LNCaP clone FGC (cell line): ENCODE measurements at regions not wholly inside any gene's neighbourhood (a gene's known extent, or its start where the extent isn't known, plus 50 kb on each side); places are given as distances from the start of the nearest gene placed in this dataset.

Experiments used
- DNase-seq: peaks from one replicate; pipeline ENCODE4 v3.0.0-alpha.2; 2011; ENCODE audit warnings: low read depth
- H3K4me3 ChIP-seq: 2 replicates; pipeline ENCODE4 v1.5.1; 2011; ENCODE audit warnings: mild to moderate bottlenecking, low read depth, low read length, control low read depth
- TF ChIP-seq, protein P1 (sequence below): IDR thresholded peaks from 2 replicates; pipeline ENCODE4 v1.5.1; 2012; ENCODE audit warnings: mild to moderate bottlenecking; ENCODE audit not compliant: control insufficient read depth, insufficient read depth; ENCODE audit errors: extremely low read depth

DNA sequence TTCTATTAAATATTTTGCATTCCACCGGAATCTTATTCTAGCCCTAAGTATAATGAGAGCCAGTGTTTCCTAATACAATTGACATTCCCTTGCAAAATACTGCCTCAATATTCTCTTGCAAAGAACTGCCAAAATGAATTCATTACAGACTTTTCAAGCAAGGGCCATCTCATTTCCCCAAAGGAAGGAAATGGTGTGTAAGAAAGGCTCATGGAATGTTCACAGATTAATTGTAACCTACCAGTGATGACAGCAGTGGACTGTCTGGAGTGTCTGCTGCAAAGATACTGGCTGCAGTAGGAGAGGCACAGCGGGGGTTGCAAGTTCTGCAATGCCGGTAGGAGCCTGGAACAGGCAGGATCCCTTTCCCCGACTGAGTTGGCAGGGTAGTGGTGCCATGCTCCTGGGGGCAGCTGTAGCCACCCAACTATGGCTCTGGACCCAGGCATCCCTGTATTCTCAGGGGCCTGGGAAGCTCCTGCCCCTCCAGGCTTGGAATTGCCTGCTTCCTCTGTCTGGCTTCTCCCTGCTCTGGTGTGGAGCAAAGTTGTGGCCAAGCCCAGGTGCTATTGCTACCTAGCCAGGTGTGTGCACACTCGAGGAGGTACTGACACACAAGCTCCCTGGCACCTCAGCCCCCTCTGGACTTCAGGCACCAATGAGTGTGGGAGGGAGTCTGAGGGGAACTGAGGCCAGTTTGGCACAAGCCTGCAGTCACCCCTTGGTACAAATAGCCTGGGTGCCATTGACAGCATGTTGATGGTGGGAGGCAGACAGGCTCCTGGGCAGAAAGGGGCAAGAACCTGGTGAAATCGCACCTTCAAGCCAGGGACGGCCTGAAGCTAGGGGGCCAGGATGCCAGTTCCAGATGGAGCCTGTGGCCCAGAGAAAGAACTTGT is 1371.0 kb downstream of the KCNT2 start:
- TF ChIP-seq, protein P1, sequence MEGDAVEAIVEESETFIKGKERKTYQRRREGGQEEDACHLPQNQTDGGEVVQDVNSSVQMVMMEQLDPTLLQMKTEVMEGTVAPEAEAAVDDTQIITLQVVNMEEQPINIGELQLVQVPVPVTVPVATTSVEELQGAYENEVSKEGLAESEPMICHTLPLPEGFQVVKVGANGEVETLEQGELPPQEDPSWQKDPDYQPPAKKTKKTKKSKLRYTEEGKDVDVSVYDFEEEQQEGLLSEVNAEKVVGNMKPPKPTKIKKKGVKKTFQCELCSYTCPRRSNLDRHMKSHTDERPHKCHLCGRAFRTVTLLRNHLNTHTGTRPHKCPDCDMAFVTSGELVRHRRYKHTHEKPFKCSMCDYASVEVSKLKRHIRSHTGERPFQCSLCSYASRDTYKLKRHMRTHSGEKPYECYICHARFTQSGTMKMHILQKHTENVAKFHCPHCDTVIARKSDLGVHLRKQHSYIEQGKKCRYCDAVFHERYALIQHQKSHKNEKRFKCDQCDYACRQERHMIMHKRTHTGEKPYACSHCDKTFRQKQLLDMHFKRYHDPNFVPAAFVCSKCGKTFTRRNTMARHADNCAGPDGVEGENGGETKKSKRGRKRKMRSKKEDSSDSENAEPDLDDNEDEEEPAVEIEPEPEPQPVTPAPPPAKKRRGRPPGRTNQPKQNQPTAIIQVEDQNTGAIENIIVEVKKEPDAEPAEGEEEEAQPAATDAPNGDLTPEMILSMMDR, result no peak
- no peak overlapping the region for H3K4me3 ChIP-seq
- DNase-seq, result no peak

DNA sequence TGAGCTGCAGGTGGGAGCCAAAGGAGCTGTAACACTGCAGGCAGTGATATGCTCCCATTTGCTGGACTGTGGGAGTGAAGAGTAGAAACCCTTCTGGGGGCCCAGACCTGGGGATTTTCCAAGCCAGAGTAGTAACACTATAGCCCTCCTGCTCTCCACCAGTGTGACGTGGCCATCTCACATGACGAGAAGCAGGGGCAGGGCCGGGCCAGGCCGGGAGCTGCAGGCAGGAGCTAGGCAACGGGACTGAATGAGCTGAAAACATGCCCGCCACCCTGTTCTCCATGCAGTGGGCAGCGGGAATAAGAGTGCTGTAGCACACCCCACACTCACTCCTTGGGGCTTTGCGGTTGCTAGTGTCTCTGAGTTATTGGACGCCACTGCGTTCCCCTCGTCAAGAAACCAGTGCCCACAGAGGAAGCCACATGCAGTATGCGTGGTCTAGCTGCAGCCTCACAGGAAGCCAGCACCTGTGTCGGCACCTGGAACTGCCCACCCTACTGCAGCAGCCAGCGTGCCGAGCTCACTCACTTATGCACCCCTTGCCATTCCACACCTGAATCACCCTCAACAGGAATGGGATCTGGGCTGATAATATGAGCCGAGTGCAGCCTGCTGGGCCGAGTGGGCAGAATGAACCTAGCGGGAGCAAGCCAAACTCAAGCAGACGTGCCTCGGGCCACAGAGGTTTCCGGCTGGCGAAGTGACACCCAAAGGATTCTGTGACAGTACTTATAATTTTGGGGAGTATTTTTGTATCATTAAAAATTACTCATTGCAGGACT is 1389.6 kb downstream of the KCNT2 start:
- TF ChIP-seq, protein P1, result no peak
- no peak overlapping the region for H3K4me3 ChIP-seq

DNA sequence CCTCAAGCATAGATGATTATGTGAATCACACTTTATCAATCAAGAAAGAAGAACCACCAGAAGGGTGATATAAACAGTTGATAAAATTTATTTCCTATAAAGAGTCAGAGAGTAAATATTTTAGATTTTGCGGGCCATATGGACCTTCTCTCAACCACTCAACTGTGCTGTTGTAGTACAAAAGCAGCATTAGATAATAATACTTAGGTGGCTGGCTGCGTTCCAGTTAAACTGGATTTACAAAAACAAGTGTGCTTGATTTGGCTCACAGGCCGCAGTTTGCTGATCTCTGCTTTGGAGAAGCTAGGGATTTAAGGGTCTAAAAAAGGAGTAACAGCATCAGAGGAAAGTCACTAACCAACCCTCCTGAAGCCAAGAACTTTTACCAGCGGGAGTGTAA is 1406.0 kb downstream of the KCNT2 start:
- no peak overlapping the region for H3K4me3 ChIP-seq
- TF ChIP-seq, protein P1, result no peak
- no peak for DNase-seq

More for the DNA sequence above, 1389.6 kb downstream of the KCNT2 start:
- no peak for DNase-seq

DNA sequence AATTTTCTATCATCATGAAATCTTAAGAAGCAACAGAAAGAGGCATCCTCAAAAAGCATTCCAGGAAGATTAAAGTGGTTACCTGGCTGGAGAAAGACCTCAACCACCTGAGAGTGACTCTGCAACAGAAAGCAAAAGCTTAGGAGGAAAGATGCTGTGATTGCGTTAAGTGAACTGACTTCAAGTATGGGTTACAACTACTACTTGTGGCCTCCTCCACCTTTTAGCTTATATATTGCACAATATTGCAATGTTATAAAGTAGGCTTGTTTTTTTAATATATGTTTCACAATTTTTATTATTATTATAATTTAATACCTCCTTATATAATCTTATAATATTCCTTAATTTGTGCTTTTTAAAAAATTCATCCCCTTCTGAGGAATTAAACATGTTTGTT is 1407.5 kb downstream of the KCNT2 start:
- DNase-seq, result no peak
- H3K4me3 ChIP-seq, result no peak overlapping the region
- TF ChIP-seq, protein P1, result no peak

DNA sequence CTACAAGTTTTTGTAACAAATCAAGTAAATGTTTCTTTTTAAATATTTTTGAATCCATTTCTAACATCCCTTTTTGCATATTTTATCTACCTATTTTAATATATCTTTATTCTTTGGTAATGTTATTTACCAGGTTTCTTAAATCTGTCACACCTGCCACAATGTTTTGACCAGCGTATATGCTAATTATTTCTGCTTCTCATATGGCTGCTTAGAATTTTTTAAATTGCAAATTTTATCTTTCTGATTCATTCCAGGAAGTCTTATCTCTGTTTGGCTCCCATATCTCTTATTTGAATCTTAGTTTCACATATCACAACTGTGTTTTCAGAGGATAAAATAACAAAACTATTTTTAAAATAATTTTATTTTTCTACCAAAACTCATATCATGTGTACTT is 1411.1 kb downstream of the KCNT2 start:
- DNase-seq, result no peak
- H3K4me3 ChIP-seq, result no peak overlapping the region
- TF ChIP-seq, protein P1, result no peak

DNA sequence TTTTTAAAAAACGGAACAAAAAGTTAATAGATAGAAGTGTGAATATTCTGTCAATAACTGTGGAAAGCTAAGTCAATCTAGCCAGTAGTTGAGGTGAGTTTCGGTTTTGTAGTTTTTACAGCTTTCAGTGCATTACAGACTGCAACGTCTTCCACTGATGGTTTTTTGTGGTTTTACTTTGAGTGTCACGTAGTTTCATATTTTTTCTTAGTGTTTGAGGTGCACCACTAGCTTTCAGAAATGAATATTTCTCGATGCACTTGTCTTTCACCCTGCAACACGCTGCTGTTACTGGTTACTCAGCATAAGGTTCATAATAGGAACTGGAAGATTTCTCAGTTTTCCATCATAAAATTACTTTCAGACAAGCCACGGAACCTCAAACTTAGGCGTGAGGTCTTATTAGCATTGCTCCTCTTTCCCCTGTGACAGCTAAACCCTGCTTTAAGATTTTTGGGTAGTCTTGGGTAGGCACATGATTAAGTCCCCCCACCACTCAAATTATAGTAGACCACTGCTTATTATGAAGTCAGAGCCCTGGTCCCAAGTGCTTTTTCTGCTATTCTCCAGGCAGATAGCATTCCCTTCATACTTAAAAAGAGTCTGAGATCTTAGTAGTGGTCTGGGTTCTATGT is 1412.7 kb downstream of the KCNT2 start:
- TF ChIP-seq, protein P1, result no peak
- H3K4me3 ChIP-seq, result no peak overlapping the region
- DNase-seq, result no peak
